Esophagus (tissue), 2 donors: ENCODE measurements at regions not wholly inside any gene's neighbourhood (a gene's known extent, or its start where the extent isn't known, plus 50 kb on each side); places are given as distances from the start of the nearest gene placed in this dataset.
"Not testable (repeated sequence)": the region's sequence is repeated elsewhere in the genome, so short reads cannot be mapped to it uniquely, and the experiment has no call there.

Experiments used
- H3K27ac ChIP-seq, 2 donors: one replicate each; pipeline ENCODE4 v1.5.1; 2013; ENCODE audit warnings: low read depth in 2 of 2, mild to moderate bottlenecking in 2 of 2, inconsistent platforms in 1 of 2, low read length in 1 of 2, moderate library complexity in 1 of 2
- H3K27me3 ChIP-seq, 2 donors: one replicate each; pipeline ENCODE4 v1.6.1; 2013; ENCODE audit warnings: low read length in 2 of 2, control low read depth in 1 of 2, mild to moderate bottlenecking in 1 of 2; ENCODE audit not compliant: insufficient read depth in 2 of 2, control insufficient read depth in 1 of 2
- H3K36me3 ChIP-seq, 2 donors: one replicate each; pipeline ENCODE4 v1.6.1; 2013; ENCODE audit warnings: low read length in 1 of 2; ENCODE audit not compliant: control insufficient read depth in 2 of 2, insufficient read depth in 2 of 2
- H3K4me1 ChIP-seq, 2 donors: one replicate each; pipeline ENCODE4 v1.6.1; 2013; ENCODE audit warnings: low read length in 1 of 2; ENCODE audit not compliant: control insufficient read depth in 2 of 2, insufficient read depth in 2 of 2
- H3K4me3 ChIP-seq, 2 donors: one replicate each; pipeline ENCODE4 v1.5.1; 2013; ENCODE audit warnings: low read length in 2 of 2, mild to moderate bottlenecking in 2 of 2, low read depth in 1 of 2, moderate library complexity in 1 of 2
- H3K9me3 ChIP-seq, 2 donors: one replicate each; pipeline ENCODE4 v1.6.1; 2013; ENCODE audit warnings: mild to moderate bottlenecking in 2 of 2, low read depth in 1 of 2, low read length in 1 of 2, moderate library complexity in 1 of 2; ENCODE audit not compliant: control insufficient read depth in 2 of 2, insufficient read depth in 1 of 2
- WGBS, 2 donors: extraction: QIAGEN DNeasy Blood & Tissue Kit; methylation state at CpG; one replicate each; pipeline ENCODE4 v1.1.7; 2013; 5-methylcytosine and 5-hydroxymethylcytosine counted together
- donor health status: healthy with polysubstance abuse.
- donor health status: Bipolar disorder and iron deficiency.

GRCh38 chr4:137414802-137415201, 117.5 kb downstream of the PCDH18 start:
- H3K27me3 ChIP-seq: no peaks in the 10 kb centered on the region
- WGBS, 2 donors: 86 to 90% methylated on average over 2 of the region's 2 CpGs
- no peaks in the 10 kb centered on the region for H3K4me1 ChIP-seq
- H3K9me3 ChIP-seq: no peaks in the 10 kb centered on the region
- no peak overlapping the region for H3K4me3 ChIP-seq
- H3K27ac ChIP-seq: no peak overlapping the region
- no peaks in the 10 kb centered on the region for H3K36me3 ChIP-seq

DNA sequence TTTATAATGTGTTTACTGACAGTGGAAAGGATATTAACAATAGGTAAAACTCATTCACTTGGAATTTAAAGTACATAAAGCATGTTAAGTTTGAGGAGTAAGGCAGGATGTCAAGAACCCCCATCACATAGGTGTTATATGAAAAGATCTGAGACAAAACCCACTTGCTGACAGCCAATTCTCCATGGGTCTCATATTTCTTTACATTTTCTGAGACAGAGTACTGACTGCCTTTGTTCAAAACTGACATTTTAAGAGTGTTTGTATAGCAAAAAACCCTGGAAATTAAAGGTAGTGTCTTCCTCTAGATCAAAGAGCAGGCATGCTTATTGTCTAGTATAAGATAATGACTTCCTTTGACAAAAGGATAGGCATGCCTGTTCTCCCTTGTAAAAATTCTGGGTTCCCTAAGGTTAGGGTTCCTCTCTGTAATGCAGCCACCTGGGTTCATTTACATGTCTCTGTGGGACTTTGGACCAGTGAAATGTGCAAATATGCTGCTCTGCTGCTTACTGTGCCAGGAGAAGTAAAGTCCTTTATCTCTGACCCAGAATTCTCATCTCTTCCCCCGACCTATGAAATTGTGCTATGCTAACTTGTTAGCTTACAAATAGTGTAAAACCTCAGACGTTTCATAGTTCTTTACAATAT, 123.6 kb downstream of the PCDH18 start:
- H3K9me3 ChIP-seq: no peaks in the 10 kb centered on the region
- H3K4me3 ChIP-seq: no peak overlapping the region
- H3K27me3 ChIP-seq: no peaks in the 10 kb centered on the region
- H3K4me1 ChIP-seq: no peaks in the 10 kb centered on the region
- no peak overlapping the region for H3K27ac ChIP-seq
- WGBS, 2 donors: 60 to 63% methylated on average over 2 of the region's 2 CpGs
- no peaks in the 10 kb centered on the region for H3K36me3 ChIP-seq

DNA sequence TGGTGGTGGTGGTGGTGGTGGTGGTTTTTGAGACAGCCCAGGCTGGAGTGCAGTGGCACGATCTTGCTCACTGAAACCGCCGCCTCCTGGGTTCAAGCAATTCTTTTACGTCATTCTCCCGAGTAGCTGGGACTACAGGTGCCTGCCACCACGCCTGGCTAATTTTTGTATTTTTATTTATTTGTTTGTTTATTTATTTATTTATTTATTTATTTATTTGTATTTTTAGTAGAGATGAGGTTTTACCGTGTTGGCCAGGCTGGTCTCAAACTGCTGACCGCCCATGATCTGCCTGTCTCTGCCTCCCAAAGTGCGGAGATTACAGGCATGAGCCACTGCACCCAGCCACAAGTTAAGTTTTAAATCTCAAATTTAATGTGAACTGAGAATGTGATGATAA, 126.5 kb downstream of the PCDH18 start:
- not testable (repeated sequence) for H3K36me3 ChIP-seq, H3K27me3 ChIP-seq, H3K4me1 ChIP-seq, H3K9me3 ChIP-seq, H3K27ac ChIP-seq, H3K4me3 ChIP-seq
- WGBS, 2 donors: 92% methylated on average over 9 of the region's 9 CpGs

DNA sequence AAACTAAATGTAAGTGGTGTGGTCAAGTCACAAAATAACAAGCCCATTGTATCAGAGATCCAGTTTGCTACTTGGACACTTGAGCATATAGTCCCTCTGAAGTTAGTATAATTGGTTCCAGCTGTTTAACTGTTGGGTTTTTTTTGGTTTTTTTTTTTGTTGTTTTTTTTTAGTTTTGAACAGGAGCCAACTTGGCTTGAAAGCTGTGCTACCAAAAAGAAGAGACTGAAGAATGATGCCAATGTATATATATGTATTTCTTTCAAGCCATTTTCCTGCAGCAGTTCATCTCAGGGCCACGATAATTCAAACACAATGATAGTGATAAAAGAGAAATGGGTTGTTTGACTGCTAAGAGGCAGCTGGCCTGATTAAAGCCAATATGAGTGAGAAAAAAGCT, 138.3 kb downstream of the PCDH18 start:
- no peaks in the 10 kb centered on the region for H3K36me3 ChIP-seq
- H3K9me3 ChIP-seq: no peaks in the 10 kb centered on the region
- WGBS, 2 donors: 46 to 67% methylated on average over 1 of the region's 1 CpG
- no peak overlapping the region for H3K4me3 ChIP-seq
- H3K27ac ChIP-seq: no peak overlapping the region
- no peaks in the 10 kb centered on the region for H3K27me3 ChIP-seq
- H3K4me1 ChIP-seq: no peaks in the 10 kb centered on the region

DNA sequence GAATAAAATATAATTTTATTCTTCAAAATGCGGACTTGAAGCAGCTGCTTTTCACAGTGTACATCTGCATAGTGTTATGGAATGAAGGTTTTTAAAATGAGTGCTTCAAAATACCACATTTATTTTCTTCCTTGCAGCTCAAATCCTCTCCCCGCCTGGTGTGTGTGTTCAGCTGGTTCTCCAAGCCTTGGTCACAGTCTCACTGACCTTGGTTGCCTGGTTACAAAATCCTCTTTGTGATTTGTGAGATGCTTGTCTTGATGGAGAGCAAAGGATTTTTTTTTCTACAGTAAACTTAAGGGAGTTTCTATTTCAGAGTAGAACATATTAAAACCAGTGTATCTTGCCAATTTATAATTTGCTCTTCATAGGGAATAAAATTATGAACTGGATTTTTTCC, 139.2 kb downstream of the PCDH18 start:
- Histone ChIP-seq H3K9me3 (no peaks in the 10 kb centered on the region), H3K4me3 (no peak overlapping the region), H3K27me3 (no peaks in the 10 kb centered on the region), H3K27ac (no peak overlapping the region), H3K36me3 (no peaks in the 10 kb centered on the region), H3K4me1 (no peaks in the 10 kb centered on the region)
- 41 to 53% methylated on average over 2 of the region's 2 CpGs for WGBS, 2 donors

GRCh38 chr4:137390707-137391106, 141.6 kb downstream of the PCDH18 start:
- Histone ChIP-seq H3K36me3 (no peaks in the 10 kb centered on the region), H3K27ac (no peak overlapping the region), H3K4me1 (no peaks in the 10 kb centered on the region), H3K9me3 (no peaks in the 10 kb centered on the region), H3K27me3 (no peaks in the 10 kb centered on the region), H3K4me3 (no peak overlapping the region)

- H3K4me1 ChIP-seq: no peaks in the 10 kb centered on the region
- H3K27me3 ChIP-seq: no peaks in the 10 kb centered on the region
- H3K4me3 ChIP-seq: no peak overlapping the region
- no peak overlapping the region for H3K27ac ChIP-seq
- no peaks in the 10 kb centered on the region for H3K9me3 ChIP-seq
- H3K36me3 ChIP-seq: no peaks in the 10 kb centered on the region
- WGBS, 2 donors: 87 to 89% methylated on average over 1 of the region's 1 CpG
These were observed 142.3 kb downstream of the PCDH18 start for GRCh38 chr4:137389911-137390520.

- Histone ChIP-seq H3K27me3 (no peaks in the 10 kb centered on the region), H3K4me1 (no peaks in the 10 kb centered on the region), H3K4me3 (no peak overlapping the region), H3K9me3 (no peaks in the 10 kb centered on the region), H3K36me3 (no peaks in the 10 kb centered on the region), H3K27ac (no peak overlapping the region)
- 48% methylated on average over 3 of the region's 3 CpGs for WGBS, 2 donors
These were observed 144.4 kb downstream of the PCDH18 start for GRCh38 chr4:137387924-137388323.

DNA sequence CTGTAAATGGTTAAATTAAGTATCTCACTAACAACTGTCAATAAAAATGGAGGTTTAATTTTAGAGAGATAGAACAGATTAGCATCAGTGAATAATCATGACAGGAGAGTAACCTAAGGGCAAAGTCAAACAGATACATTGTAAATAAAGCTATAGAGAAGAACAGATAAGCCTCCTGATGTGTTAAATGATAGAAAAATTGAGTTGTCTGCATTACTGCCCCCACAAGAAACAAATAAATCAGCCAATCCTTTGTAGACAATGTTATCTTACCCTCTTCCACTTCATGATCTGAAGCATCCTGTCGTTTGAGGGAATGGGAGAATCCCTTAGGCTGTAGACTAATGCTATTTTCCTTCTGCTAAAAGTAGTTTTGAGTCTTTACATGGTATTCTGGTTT, 147.8 kb downstream of the PCDH18 start:
- no peaks in the 10 kb centered on the region for H3K36me3 ChIP-seq
- no peaks in the 10 kb centered on the region for H3K9me3 ChIP-seq
- H3K27ac ChIP-seq: no peak overlapping the region
- WGBS, 2 donors: 42 to 45% methylated on average over 1 of the region's 1 CpG
- H3K4me1 ChIP-seq: no peaks in the 10 kb centered on the region
- H3K4me3 ChIP-seq: no peak overlapping the region
- no peaks in the 10 kb centered on the region for H3K27me3 ChIP-seq

- no peak overlapping the region for H3K4me3 ChIP-seq
- no peaks in the 10 kb centered on the region for H3K36me3 ChIP-seq
- 70 to 75% methylated on average over 1 of the region's 1 CpG for WGBS, 2 donors
- no peaks in the 10 kb centered on the region for H3K27me3 ChIP-seq
- H3K27ac ChIP-seq: no peak overlapping the region
- H3K4me1 ChIP-seq: no peaks in the 10 kb centered on the region
- no peaks in the 10 kb centered on the region for H3K9me3 ChIP-seq
These were observed 153.5 kb downstream of the PCDH18 start for GRCh38 chr4:137378821-137379220.
